HG02588 (cell line): ENCODE measurements at regions not wholly inside any gene's neighbourhood (a gene's known extent, or its start where the extent isn't known, plus 50 kb on each side); places are given as distances from the start of the nearest gene placed in this dataset.
A peak's percentile ranks its signal among the peaks of the same experiment; 100 is the strongest.
"Not testable (repeated sequence)": the region's sequence is repeated elsewhere in the genome, so short reads cannot be mapped to it uniquely, and the experiment has no call there.

Source experiments
- ATAC-seq: cut with Tn5 transposase; IDR thresholded peaks from one replicate; pipeline ENCODE4 v1.9.1; 2021; ENCODE audit warnings: mild to moderate bottlenecking, moderate library complexity; ENCODE audit not compliant: unreplicated experiment

- not testable (repeated sequence) for ATAC-seq
Observed at GRCh38 chr1:147103416-147104155, 68.7 kb downstream of the PRKAB2 start.

- ATAC-seq: no peak
Observed at GRCh38 chr1:147099192-147099591, 73.1 kb downstream of the PRKAB2 start.

- not testable (repeated sequence) for ATAC-seq
Observed at GRCh38 chr1:147098338-147098973, 73.8 kb downstream of the PRKAB2 start.

GRCh38 chr1:147095691-147096090 is 76.6 kb downstream of the PRKAB2 start:
- ATAC-seq: no peak

- no peak for ATAC-seq
Observed at GRCh38 chr1:147091801-147092200, 80.5 kb downstream of the PRKAB2 start.

GRCh38 chr1:147089457-147089856 is 82.8 kb downstream of the PRKAB2 start:
- ATAC-seq: no peak

- no peak for ATAC-seq
Observed at GRCh38 chr1:147086129-147086528, 86.1 kb downstream of the PRKAB2 start.

- ATAC-seq: peak; percentile 60
Observed at GRCh38 chr1:147084273-147085096, 87.8 kb downstream of the PRKAB2 start.

GRCh38 chr1:147083919-147084272 is 88.4 kb downstream of the PRKAB2 start:
- no peak for ATAC-seq

- ATAC-seq: no peak
Observed at GRCh38 chr1:147080671-147081394, 91.4 kb downstream of the PRKAB2 start.

GRCh38 chr1:147080006-147080661 is 92.1 kb downstream of the PRKAB2 start:
- no peak for ATAC-seq

- ATAC-seq: no peak
Observed at GRCh38 chr1:147079400-147080005, 92.8 kb downstream of the PRKAB2 start.

- no peak for ATAC-seq
Observed at GRCh38 chr1:147078606-147079399, 93.5 kb downstream of the PRKAB2 start.

- no peak for ATAC-seq
Observed at GRCh38 chr1:147077936-147078605, 94.2 kb downstream of the PRKAB2 start.

GRCh38 chr1:147077523-147077922 is 94.7 kb downstream of the PRKAB2 start:
- ATAC-seq: no peak

GRCh38 chr1:147077081-147077480 is 95.2 kb downstream of the PRKAB2 start:
- ATAC-seq: no peak

- ATAC-seq: no peak
Observed at GRCh38 chr1:147076442-147076841, 95.8 kb downstream of the PRKAB2 start.

- no peak for ATAC-seq
Observed at GRCh38 chr1:147072482-147073432, 99.5 kb downstream of the PRKAB2 start.
